Testis (tissue), 2 donors: ENCODE measurements at regions not wholly inside any gene's neighbourhood (a gene's known extent, or its start where the extent isn't known, plus 50 kb on each side); places are given as distances from the start of the nearest gene placed in this dataset.

Source experiments
- DNase-seq: peaks from one replicate; pipeline ENCODE4 v3.0.0-alpha.2; 2019
- H3K27ac ChIP-seq, 2 donors: fragments of 200-600 bp; sonication (generic); one replicate each; pipeline ENCODE4 v1.5.1; 2019
- H3K27me3 ChIP-seq: fragments of 200-600 bp; sonication (generic); one replicate; pipeline ENCODE4 v1.5.1; 2019
- H3K36me3 ChIP-seq: fragments of 200-600 bp; sonication (generic); one replicate; pipeline ENCODE4 v1.5.1; 2017; ENCODE audit warnings: low read depth; ENCODE audit errors: missing control alignments
- H3K4me1 ChIP-seq: fragments of 200-600 bp; sonication (generic); one replicate; pipeline ENCODE4 v1.5.1; 2019
- H3K4me3 ChIP-seq, 2 donors: fragments of 200-600 bp; sonication (generic); one replicate each; pipeline ENCODE4 v1.5.1; 2017 to 2019
- H3K9me3 ChIP-seq: fragments of 200-600 bp; sonication (generic); one replicate; pipeline ENCODE4 v1.5.1; 2017
- CTCF ChIP-seq, 3 experiments: fragments of 450-650 bp in 2 of 3; fragments of 200-600 bp in 1 of 3; sonication (generic) in 1 of 3; IDR thresholded peaks; one replicate each; pipeline ENCODE4 v1.5.1; 2016 to 2019; ENCODE audit warnings: antibody characterized with exemption in 3 of 3, mild to moderate bottlenecking in 2 of 3, moderate library complexity in 1 of 3
- POLR2A ChIP-seq: fragments of 450-650 bp; IDR thresholded peaks from one replicate; pipeline ENCODE4 v1.6.1; 2017; ENCODE audit warnings: antibody characterized with exemption, mild to moderate bottlenecking, moderate library complexity
- whole genome bisulfite sequencing, 2 donors: methylation state at CpG; one replicate each; pipeline ENCODE4 v1.1.5; 2018; 5-methylcytosine and 5-hydroxymethylcytosine counted together
- intact Hi-C: fragments of 100-400 bp; cut with DNase I; formaldehyde crosslinking; loops from one replicate; pipeline ENCODE4 v1.15.1; 2023; ENCODE audit warnings: low total_unique reads

- intact Hi-C loops = no loop called here
- Histone ChIP-seq H3K9me3 (no peaks in the 10 kb centered on the region), H3K27me3 (no peaks in the 10 kb centered on the region), H3K4me1 (no peaks in the 10 kb centered on the region), H3K36me3 (no peaks in the 10 kb centered on the region), H3K27ac (no peak overlapping the region), H3K4me3 (no peak overlapping the region)
- no peak for DNase-seq
- TF ChIP-seq POLR2A (no peak), CTCF (IDR thresholded peaks at IDR 0.05) (no peak)
- WGBS, 2 donors = 52 to 54% methylated on average over 11 of the region's 11 CpGs
These were observed 151.7 kb upstream of the POU3F3 start for GRCh38 chr2:104702031-104702850.

GRCh38 chr2:104703669-104704068 is 150.2 kb upstream of the POU3F3 start:
- no peaks in the 10 kb centered on the region for H3K4me1 ChIP-seq
- WGBS, 2 donors = 48 to 55% methylated on average over 8 of the region's 8 CpGs
- H3K9me3 ChIP-seq = no peaks in the 10 kb centered on the region
- no peaks in the 10 kb centered on the region for H3K36me3 ChIP-seq
- DNase-seq = no peak
- no peak overlapping the region for H3K4me3 ChIP-seq
- H3K27me3 ChIP-seq = no peaks in the 10 kb centered on the region
- no peak overlapping the region for H3K27ac ChIP-seq
- TF ChIP-seq POLR2A (no peak), CTCF (IDR thresholded peaks at IDR 0.05) (no peak)
- intact Hi-C loops = no loop called here

GRCh38 chr2:104704496-104705245 is 149.2 kb upstream of the POU3F3 start:
- Histone ChIP-seq H3K27me3 (no peaks in the 10 kb centered on the region), H3K4me1 (no peaks in the 10 kb centered on the region), H3K36me3 (no peaks in the 10 kb centered on the region), H3K4me3 (no peak overlapping the region), H3K27ac (no peak overlapping the region), H3K9me3 (no peaks in the 10 kb centered on the region)
- DNase-seq = peak; percentile 14
- no peak for TF ChIP-seq POLR2A
- no peak for TF ChIP-seq CTCF (IDR thresholded peaks at IDR 0.05)
- WGBS, 2 donors = 69% methylated on average over 16 of the region's 16 CpGs
- intact Hi-C loops = no loop called here

DNA sequence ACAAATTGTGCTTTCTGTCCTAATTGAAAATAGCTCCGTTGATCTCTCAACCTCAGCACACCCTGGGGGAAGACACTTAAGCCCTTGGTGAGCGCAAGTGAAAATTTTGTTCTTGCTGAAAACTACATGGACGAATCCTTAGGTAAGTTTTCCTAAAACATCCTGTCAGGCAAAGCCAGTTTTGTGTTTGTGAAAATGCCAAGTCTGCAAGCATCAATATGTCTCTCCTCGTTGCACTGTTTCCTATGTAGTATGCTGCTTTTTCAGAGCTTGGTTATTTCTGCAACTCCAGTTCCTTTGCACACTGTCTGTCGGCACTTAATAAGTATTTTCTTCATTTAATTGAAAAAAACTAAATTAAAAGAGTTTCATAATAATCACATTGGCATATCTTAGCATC is 146.9 kb upstream of the POU3F3 start:
- no peaks in the 10 kb centered on the region for H3K36me3 ChIP-seq
- no peak overlapping the region for H3K4me3 ChIP-seq
- no peak for TF ChIP-seq CTCF (IDR thresholded peaks at IDR 0.05)
- no peak for TF ChIP-seq POLR2A
- no peak overlapping the region for H3K27ac ChIP-seq
- H3K4me1 ChIP-seq = no peaks in the 10 kb centered on the region
- no peak for DNase-seq
- intact Hi-C loops = no loop called here
- WGBS, 2 donors = 76 to 85% methylated on average over 5 of the region's 5 CpGs
- no peaks in the 10 kb centered on the region for H3K9me3 ChIP-seq
- H3K27me3 ChIP-seq = no peaks in the 10 kb centered on the region
